Keratinocyte (primary cell): ENCODE measurements at regions not wholly inside any gene's neighbourhood (a gene's known extent, or its start where the extent isn't known, plus 50 kb on each side); places are given as distances from the start of the nearest gene placed in this dataset.

ENCODE experiments used
- CTCF ChIP-seq, 3 experiments: IDR thresholded peaks in 1 of 3; conservative IDR thresholded peaks in 1 of 3; optimal IDR thresholded peaks in 1 of 3; 2 replicates in 2 of 3; 3 replicates in 1 of 3; pipeline versions ENCODE3 to v1.5.1; 2011; ENCODE audit warnings: low read length in 3 of 3, mild to moderate bottlenecking in 3 of 3, moderate library complexity in 2 of 3, control low read depth in 1 of 3, inconsistent platforms in 1 of 3; ENCODE audit not compliant: insufficient read depth in 2 of 3; ENCODE audit errors: extremely low read depth in 1 of 3
- EZH2 ChIP-seq: IDR thresholded peaks from one replicate; pipeline ENCODE4 v1.6.1; 2012; ENCODE audit warnings: inconsistent platforms, mild to moderate bottlenecking, low read length, moderate library complexity

GRCh38 chr4:71962622-71963264, 69.1 kb upstream of the NPFFR2 start:
- TF ChIP-seq CTCF (optimal IDR thresholded peaks at IDR 0.05 in 1 of 3, IDR thresholded peaks at IDR 0.05 in 1 of 3, conservative IDR thresholded peaks at IDR 0.05 in 1 of 3; ENCODE audit: extremely low read depth in 1 of 3, insufficient read depth in 2 of 3, low read length in 3 of 3) (no peak), EZH2 (no peak)
